Chondrocyte (in vitro differentiated cells): ENCODE measurements at regions not wholly inside any gene's neighbourhood (a gene's known extent, or its start where the extent isn't known, plus 50 kb on each side); places are given as distances from the start of the nearest gene placed in this dataset.

Experiments
- DNase-seq: peaks from one replicate; pipeline ENCODE4 v3.0.0; 2021; ENCODE audit warnings: mixed read lengths, low spot score
- H3K27ac Mint-ChIP-seq: one replicate; pipeline ENCODE4 v1.8.0; 2021; ENCODE audit warnings: mild to moderate bottlenecking, moderate library complexity, mixed read lengths; ENCODE audit not compliant: unreplicated experiment
- H3K27me3 Mint-ChIP-seq: 2 replicates; pipeline ENCODE4 v1.8.0; 2021; ENCODE audit warnings: low read depth, mixed read lengths
- H3K36me3 Mint-ChIP-seq: 2 replicates; pipeline ENCODE4 v1.8.0; 2021; ENCODE audit warnings: low read depth, mixed read lengths
- H3K4me1 Mint-ChIP-seq: 2 replicates; pipeline ENCODE4 v1.8.0; 2021; ENCODE audit warnings: low read depth, mild to moderate bottlenecking, mixed read lengths
- H3K4me3 Mint-ChIP-seq: one replicate; pipeline ENCODE4 v1.8.0; 2021; ENCODE audit warnings: mild to moderate bottlenecking, moderate library complexity, mixed read lengths; ENCODE audit not compliant: unreplicated experiment
- H3K9me3 Mint-ChIP-seq: 2 replicates; pipeline ENCODE4 v1.8.0; 2021; ENCODE audit warnings: low read depth, mixed read lengths
- TF ChIP-seq, protein P1 (sequence below): fragments of 200-600 bp; sonication (generic); IDR thresholded peaks from 2 replicates; pipeline ENCODE4 v1.5.0; 2021; ENCODE audit warnings: antibody characterized with exemption, mild to moderate bottlenecking, moderate library complexity

DNA sequence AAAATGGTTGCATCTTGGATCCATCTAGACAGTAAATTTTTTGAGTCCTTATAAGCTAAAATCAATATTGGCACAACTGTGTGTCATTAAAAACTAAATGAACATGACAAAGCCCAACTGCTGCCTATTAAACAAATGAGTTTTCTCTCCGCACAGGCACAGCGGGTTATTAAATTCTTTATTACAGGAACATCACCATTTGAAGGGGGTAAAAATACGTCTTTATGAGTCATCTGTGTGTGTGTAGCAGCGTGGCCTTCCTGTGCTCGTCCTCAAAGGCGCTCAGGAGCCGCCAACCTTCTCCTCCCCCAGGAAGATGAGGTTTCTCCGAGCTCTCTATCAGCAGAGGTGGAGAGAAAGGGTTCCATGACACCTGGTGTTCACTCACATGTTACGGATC, 62.6 kb upstream of the SDK2 start:
- peaks cover 24% of the 10 kb centered on the region for H3K4me1 Mint-ChIP-seq
- peaks cover 10% of the 10 kb centered on the region for H3K9me3 Mint-ChIP-seq
- H3K4me3 Mint-ChIP-seq = no peak overlapping the region
- peaks cover 14% of the 10 kb centered on the region for H3K27me3 Mint-ChIP-seq
- DNase-seq = no peak
- TF ChIP-seq, protein P1, sequence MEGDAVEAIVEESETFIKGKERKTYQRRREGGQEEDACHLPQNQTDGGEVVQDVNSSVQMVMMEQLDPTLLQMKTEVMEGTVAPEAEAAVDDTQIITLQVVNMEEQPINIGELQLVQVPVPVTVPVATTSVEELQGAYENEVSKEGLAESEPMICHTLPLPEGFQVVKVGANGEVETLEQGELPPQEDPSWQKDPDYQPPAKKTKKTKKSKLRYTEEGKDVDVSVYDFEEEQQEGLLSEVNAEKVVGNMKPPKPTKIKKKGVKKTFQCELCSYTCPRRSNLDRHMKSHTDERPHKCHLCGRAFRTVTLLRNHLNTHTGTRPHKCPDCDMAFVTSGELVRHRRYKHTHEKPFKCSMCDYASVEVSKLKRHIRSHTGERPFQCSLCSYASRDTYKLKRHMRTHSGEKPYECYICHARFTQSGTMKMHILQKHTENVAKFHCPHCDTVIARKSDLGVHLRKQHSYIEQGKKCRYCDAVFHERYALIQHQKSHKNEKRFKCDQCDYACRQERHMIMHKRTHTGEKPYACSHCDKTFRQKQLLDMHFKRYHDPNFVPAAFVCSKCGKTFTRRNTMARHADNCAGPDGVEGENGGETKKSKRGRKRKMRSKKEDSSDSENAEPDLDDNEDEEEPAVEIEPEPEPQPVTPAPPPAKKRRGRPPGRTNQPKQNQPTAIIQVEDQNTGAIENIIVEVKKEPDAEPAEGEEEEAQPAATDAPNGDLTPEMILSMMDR = no peak
- H3K27ac Mint-ChIP-seq = no peak overlapping the region
- peaks cover 2% of the 10 kb centered on the region for H3K36me3 Mint-ChIP-seq

DNA sequence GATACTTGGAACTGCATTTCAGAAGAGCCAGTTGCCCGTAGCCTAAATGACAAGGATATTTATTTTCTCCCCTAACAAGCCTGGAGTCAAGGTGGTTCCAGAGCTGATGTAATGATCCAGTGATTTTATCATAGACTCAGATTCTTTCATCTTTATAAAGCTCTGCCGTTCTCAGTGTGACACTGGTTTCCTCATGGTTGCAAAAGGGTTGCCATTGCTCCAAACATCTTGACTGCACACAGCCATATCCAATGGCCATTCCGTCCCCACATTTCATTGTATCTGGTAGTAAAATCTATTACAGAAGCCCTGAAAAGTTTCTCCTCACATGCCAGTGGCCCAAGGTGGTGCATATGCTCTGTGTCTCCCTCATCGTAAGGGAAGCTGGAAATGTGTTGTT, 63.1 kb upstream of the SDK2 start:
- Mint-ChIP-seq H3K4me3 (no peak overlapping the region), H3K27me3 (peaks cover 16% of the 10 kb centered on the region)
- TF ChIP-seq, protein P1 = no peak

DNA sequence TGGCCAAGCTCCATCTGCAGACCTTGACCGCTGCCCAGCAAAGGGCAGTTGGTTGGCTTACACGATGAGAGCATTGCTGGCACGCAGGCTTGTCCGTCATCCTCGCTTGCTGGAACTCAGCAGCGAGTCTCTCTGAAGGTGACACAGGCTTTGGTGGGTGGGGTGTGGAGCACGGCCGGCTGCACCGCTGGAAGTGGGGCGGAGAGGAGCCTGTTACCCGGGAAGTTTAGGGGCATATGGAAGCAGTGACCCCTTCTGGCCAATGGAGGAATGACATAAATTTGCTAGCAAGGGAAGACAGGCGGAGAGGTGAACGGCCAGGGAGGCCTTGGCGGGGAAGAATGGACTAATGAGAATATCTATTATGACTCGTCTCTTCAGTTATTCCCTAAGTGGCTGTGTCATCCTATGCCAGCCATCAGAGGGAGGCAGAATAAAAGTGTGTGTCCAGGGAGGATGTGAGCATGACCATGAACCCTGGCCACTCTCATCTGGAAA, 65.9 kb upstream of the SDK2 start:
- peaks cover 19% of the 10 kb centered on the region for H3K4me1 Mint-ChIP-seq
- TF ChIP-seq, protein P1 = peak; percentile 91
- no peak for DNase-seq
- H3K27me3 Mint-ChIP-seq = peaks cover 30% of the 10 kb centered on the region
- peaks cover 5% of the 10 kb centered on the region for H3K36me3 Mint-ChIP-seq
- no peak overlapping the region for H3K27ac Mint-ChIP-seq
- peaks cover 8% of the 10 kb centered on the region for H3K9me3 Mint-ChIP-seq
- no peak overlapping the region for H3K4me3 Mint-ChIP-seq

More for the DNA sequence above, 63.1 kb upstream of the SDK2 start:
- DNase-seq = no peak
- peaks cover 3% of the 10 kb centered on the region for H3K36me3 Mint-ChIP-seq
- H3K27ac Mint-ChIP-seq = no peak overlapping the region
- peaks cover 8% of the 10 kb centered on the region for H3K9me3 Mint-ChIP-seq
- peaks cover 24% of the 10 kb centered on the region for H3K4me1 Mint-ChIP-seq

DNA sequence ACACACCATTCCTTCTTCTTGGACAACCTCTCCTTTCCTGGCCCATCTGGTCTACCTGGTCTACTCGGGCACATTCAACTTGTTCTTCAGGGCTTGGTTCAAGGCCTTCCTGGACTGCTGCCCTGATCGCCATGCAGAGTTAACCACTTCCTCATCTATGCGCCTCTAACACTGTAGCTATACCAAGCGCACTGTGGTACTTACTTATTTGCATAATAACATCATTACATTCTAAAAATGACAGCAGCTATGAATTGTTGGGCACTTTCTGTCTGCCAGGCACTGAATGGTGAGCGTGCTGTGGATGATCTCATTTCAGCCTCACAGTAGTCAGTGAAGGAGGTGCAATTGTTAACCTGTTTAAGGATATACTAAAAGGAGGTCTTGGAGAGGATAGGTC, 66.9 kb upstream of the SDK2 start:
- no peak for DNase-seq
- H3K9me3 Mint-ChIP-seq = peaks cover 8% of the 10 kb centered on the region
- no peak overlapping the region for H3K4me3 Mint-ChIP-seq
- H3K36me3 Mint-ChIP-seq = peaks cover 5% of the 10 kb centered on the region
- H3K27ac Mint-ChIP-seq = no peak overlapping the region
- peaks cover 35% of the 10 kb centered on the region for H3K27me3 Mint-ChIP-seq
- TF ChIP-seq, protein P1 = no peak
- peaks cover 8% of the 10 kb centered on the region for H3K4me1 Mint-ChIP-seq

DNA sequence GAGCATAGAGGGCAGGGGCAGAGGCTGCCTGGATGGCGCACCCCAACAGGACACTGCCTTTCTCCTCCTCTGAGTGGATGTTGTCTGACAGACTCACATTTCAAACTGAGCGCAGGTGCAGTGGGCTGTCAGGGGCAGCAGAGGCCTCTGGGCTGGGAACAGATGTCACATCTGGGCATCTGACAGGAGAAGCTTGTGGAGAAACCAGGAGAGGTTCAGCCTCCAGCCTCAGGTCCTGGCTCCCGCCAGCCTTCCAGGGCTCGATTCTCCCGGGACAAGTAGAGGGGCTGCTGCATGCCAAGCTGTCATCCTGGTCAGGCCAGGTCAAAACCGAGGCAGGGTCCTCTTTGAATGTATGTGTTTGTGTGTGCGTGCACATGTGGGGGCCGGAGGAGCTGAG, 67.7 kb upstream of the SDK2 start:
- peaks cover 38% of the 10 kb centered on the region for H3K27me3 Mint-ChIP-seq

More for the DNA sequence above, 67.7 kb upstream of the SDK2 start:
- peaks cover 5% of the 10 kb centered on the region for H3K36me3 Mint-ChIP-seq
- TF ChIP-seq, protein P1 = no peak
- no peak overlapping the region for H3K4me3 Mint-ChIP-seq
- no peak for DNase-seq
- H3K9me3 Mint-ChIP-seq = peaks cover 6% of the 10 kb centered on the region
- no peak overlapping the region for H3K27ac Mint-ChIP-seq
- peaks cover 6% of the 10 kb centered on the region for H3K4me1 Mint-ChIP-seq
